Activated CD4-positive, alpha-beta T cell treated with anti-CD3 and anti-CD28 coated beads for 36 hours (primary cell): ENCODE measurements at regions not wholly inside any gene's neighbourhood (a gene's known extent, or its start where the extent isn't known, plus 50 kb on each side); places are given as distances from the start of the nearest gene placed in this dataset.

Source experiments
- ATAC-seq: fragments of 200-7000 bp; cut with Tn5 transposase; one replicate; pipeline ENCODE4 v1.10.0; 2021; ENCODE audit warnings: mild to moderate bottlenecking, moderate library complexity
- CTCF ChIA-PET: fragments of 350-600 bp; sonication (Branson Sonifier 250); formaldehyde crosslinking; loops from one replicate; lab custom pipeline; 2021; ENCODE audit warnings: antibody characterized with exemption; lab: Charles Lee
- POLR2A ChIA-PET: fragments of 350-600 bp; sonication (Branson Sonifier 250); formaldehyde crosslinking; loops from one replicate; lab custom pipeline; 2021; ENCODE audit warnings: antibody characterized with exemption, inconsistent platforms; lab: Charles Lee
- DNase-seq: peaks from one replicate; pipeline ENCODE4 v3.0.0-alpha.2; 2020
- H3K27ac Mint-ChIP-seq: one replicate; pipeline ENCODE4 v1.8.0; 2021; ENCODE audit warnings: mixed read lengths
- H3K27me3 Mint-ChIP-seq: one replicate; pipeline ENCODE4 v1.8.0; 2021; ENCODE audit warnings: mixed read lengths
- H3K36me3 Mint-ChIP-seq: one replicate; pipeline ENCODE4 v1.8.0; 2021; ENCODE audit warnings: low read depth, mixed read lengths
- H3K4me1 Mint-ChIP-seq: one replicate; pipeline ENCODE4 v1.8.0; 2021; ENCODE audit warnings: mixed read lengths
- H3K4me3 Mint-ChIP-seq: one replicate; pipeline ENCODE4 v1.8.0; 2021; ENCODE audit warnings: mild to moderate bottlenecking, moderate library complexity, mixed read lengths
- H3K9me3 Mint-ChIP-seq: one replicate; pipeline ENCODE4 v1.8.0; 2021; ENCODE audit warnings: low read depth, mixed read lengths
- intact Hi-C, 2 experiments: fragments of 100-400 bp; cut with DNase I in 1 of 2; cut with micrococcal nuclease in 1 of 2; formaldehyde crosslinking; loops; one replicate each; pipeline versions ENCODE4 v1.14.2 to v1.15.1; 2022 to 2024; cut with DNase I, micrococcal nuclease

DNA sequence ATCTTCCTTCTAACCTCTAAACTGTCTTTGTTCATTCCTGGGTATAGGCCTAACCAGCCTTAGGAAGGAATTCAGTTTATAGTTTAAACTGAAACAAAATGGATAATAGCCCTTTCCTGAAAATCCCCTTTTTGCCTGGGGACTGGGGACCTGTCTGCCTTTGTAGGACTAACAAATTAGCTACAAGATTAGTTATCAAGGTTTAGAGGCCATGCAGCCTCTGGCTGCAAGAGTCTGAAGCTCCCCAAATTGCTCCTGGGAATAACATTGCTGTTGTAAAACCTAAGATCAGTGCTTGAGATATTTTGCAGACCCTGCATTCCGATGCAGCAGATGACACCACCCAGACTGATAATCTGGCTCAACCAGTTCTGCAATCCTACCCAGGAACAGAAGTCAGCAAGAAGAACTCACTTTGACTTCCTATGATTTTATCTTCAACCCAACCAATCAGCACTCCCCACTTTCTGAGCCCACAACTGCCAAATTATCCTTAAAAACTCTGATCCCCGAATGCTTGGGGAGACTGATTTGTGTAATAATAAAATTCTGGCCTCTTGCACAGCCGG is 96.6 kb upstream of the ETV3 start:
- Mint-ChIP-seq H3K4me1 (no peaks in the 10 kb centered on the region), H3K27me3 (peaks cover 12% of the 10 kb centered on the region), H3K27ac (no peak overlapping the region), H3K36me3 (no peaks in the 10 kb centered on the region), H3K4me3 (no peak overlapping the region), H3K9me3 (no peaks in the 10 kb centered on the region)
- POLR2A ChIA-PET, result no interaction called here
- DNase-seq (no peak), ATAC-seq (no peak)
- CTCF ChIA-PET, result no interaction called here
- intact Hi-C loops, result no loop called here

DNA sequence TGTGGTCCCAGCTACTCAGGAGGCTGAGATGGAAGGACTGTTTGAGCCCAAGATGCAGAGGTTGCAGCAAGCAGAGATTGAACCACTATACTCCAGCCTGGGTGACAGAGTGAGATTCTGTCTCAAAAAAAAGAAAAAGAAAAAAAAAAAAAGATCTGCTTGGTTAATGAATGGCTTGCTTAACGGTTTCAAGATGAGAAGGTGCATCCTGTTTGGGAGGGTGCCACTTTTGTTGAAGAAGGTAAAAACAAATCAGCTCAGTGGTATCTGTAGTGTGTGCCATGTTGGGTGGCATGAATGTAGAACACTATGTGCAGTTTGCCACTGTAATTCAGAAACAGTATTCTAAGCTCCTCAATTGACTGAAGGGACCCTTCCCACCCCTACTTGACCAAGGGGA is 94.9 kb upstream of the ETV3 start:
- ATAC-seq, result peak; percentile 19
- peaks cover 14% of the 10 kb centered on the region for H3K27me3 Mint-ChIP-seq
- H3K4me1 Mint-ChIP-seq, result no peaks in the 10 kb centered on the region
- no peak overlapping the region for H3K27ac Mint-ChIP-seq
- no peak for DNase-seq
- ChIA-PET POLR2A (no interaction called here), CTCF (interaction anchor here (0.6 kb wide), 1 partner anchor 91 kb away, joined by 3 read pairs; no protein-coding TSS in a partner anchor)
- intact Hi-C loops, result no loop called here
- no peaks in the 10 kb centered on the region for H3K36me3 Mint-ChIP-seq
- H3K9me3 Mint-ChIP-seq, result no peaks in the 10 kb centered on the region
- H3K4me3 Mint-ChIP-seq, result no peak overlapping the region

DNA sequence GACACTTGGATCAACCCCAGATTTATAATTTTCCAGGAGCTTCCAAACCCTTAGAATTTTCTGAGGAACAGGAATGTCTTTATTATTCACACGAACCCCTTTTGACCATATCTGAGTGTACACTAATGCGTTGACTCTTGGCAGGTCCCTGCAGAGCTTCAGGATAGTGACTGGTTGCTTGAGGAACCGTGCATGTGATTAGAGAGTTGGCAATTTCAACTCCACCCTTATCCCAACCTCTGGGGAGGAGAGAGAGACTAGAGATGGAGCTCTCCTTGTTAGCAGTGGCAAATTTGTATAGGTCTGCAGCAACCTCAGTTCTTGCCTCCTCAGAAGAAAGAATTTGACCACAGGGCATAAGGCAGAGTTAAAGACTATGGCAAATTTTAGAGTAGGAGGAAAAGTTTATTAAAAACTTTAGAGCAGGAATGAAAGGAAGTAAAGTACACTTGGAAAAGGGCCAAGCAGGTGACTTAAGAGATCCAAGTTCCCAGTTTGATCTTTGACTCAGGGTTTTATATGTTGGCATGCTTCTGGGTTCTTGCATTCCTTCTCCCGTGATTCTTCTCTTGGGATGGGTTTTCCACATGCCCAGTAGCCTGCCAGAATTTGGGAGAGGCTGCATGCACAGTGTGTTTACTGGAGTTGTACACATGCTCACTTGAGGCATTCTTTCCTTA is 93.8 kb upstream of the ETV3 start:
- H3K9me3 Mint-ChIP-seq, result no peaks in the 10 kb centered on the region
- no peak overlapping the region for H3K4me3 Mint-ChIP-seq
- DNase-seq, result no peak
- CTCF ChIA-PET, result interaction anchor here (0.8 kb wide), 1 partner anchor 76 kb away, joined by 3 read pairs; no protein-coding TSS in a partner anchor
- H3K27ac Mint-ChIP-seq, result no peak overlapping the region
- POLR2A ChIA-PET, result no interaction called here
- no peaks in the 10 kb centered on the region for H3K4me1 Mint-ChIP-seq
- peaks cover 17% of the 10 kb centered on the region for H3K27me3 Mint-ChIP-seq
- no peaks in the 10 kb centered on the region for H3K36me3 Mint-ChIP-seq
- intact Hi-C loops, result no loop called here
- ATAC-seq, result no peak

DNA sequence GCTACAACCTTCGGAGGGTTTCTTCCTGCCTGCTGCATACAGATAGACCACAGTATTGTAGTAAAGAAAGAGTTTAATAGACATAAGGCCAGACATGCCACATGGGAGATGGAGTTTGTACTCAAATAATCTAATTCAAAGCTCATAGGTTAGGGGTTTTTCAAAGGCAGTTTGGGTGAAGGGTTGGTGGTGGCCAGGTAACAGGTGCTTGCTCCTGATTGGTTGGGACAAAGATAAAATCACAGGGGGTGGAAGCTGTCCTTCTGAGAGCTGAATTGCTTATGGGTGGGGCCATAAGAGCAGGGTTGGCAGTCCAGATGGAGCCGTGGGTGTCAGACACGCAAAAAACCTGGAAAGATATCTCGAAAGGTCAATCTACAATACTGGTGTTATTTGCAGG is 92.3 kb upstream of the ETV3 start:
- intact Hi-C loops, result no loop called here
- Mint-ChIP-seq H3K27me3 (peaks cover 23% of the 10 kb centered on the region), H3K9me3 (no peaks in the 10 kb centered on the region), H3K4me3 (no peak overlapping the region), H3K4me1 (no peaks in the 10 kb centered on the region), H3K27ac (no peak overlapping the region), H3K36me3 (no peaks in the 10 kb centered on the region)
- ATAC-seq (no peak), DNase-seq (no peak)
- ChIA-PET CTCF (no interaction called here), POLR2A (no interaction called here)

DNA sequence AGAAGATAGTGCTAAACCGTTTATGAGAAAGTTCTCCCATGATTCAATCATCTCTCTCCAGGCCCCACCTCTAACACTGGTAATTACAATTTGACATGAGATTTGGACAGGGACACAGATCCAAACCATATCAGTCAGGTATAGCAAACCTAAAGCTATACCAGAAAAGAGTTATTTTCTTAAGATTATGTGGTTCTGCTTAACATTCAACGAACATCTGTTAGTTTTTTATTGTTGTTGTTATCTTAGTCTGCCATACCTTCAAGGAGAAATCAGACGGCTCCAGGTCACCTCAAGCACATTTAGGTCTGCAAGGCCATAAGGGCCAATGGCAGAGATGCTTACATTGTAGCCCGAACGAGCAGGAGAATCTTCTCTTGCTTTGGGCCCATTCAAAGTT is 89.5 kb upstream of the ETV3 start:
- Mint-ChIP-seq H3K4me1 (no peaks in the 10 kb centered on the region), H3K4me3 (no peak overlapping the region), H3K9me3 (no peaks in the 10 kb centered on the region), H3K27ac (no peak overlapping the region), H3K36me3 (no peaks in the 10 kb centered on the region), H3K27me3 (peaks cover 36% of the 10 kb centered on the region)
- CTCF ChIA-PET, result no interaction called here
- no peak for ATAC-seq
- POLR2A ChIA-PET, result no interaction called here
- no peak for DNase-seq
- intact Hi-C loops, result no loop called here

DNA sequence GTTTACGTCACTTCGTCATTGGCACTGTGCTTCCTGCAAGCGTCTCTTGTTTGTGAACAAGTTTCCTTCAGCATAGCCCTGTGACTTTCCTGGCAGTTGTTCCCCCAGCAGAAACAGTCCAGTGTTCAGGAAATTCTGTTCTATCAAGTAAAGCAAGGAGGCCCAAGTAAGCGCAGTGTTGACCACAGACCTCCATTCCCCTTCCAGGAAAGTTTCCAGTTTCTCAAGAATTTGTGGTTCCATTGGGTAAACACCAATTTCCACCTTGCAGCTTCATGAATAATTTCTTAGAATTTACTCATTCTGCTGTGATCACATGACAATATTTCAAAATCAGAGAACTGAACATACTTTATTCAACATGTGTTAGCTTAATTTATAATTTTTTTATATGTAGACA is 88.5 kb upstream of the ETV3 start:
- ChIA-PET POLR2A (no interaction called here), CTCF (no interaction called here)

DNA sequence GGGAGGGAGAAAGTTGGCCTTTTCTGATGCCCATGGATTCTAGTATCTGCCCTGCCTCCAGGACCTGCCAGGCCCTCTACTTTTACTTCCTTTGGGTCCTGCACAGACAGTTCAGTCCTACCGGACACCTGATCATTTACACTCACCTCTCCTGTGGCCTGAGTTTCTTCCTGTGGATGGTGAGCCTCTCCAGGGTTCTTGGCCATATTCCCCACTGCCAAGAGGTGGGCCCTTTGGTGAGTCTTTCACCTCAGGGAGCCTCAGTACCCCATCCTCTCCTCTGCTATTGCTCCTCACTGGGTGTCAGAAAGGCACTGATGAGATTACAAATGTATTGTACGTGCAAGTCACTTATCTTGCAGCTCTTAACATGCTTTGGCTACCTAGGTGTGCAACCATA is 81.4 kb upstream of the ETV3 start:
- no peaks in the 10 kb centered on the region for H3K4me1 Mint-ChIP-seq

More for the DNA sequence above, 88.5 kb upstream of the ETV3 start:
- DNase-seq, result no peak
- ATAC-seq, result no peak
- Mint-ChIP-seq H3K4me1 (no peaks in the 10 kb centered on the region), H3K9me3 (no peaks in the 10 kb centered on the region), H3K36me3 (no peaks in the 10 kb centered on the region), H3K27me3 (peaks cover 39% of the 10 kb centered on the region), H3K4me3 (no peak overlapping the region), H3K27ac (no peak overlapping the region)
- intact Hi-C loops, result no loop called here

DNA sequence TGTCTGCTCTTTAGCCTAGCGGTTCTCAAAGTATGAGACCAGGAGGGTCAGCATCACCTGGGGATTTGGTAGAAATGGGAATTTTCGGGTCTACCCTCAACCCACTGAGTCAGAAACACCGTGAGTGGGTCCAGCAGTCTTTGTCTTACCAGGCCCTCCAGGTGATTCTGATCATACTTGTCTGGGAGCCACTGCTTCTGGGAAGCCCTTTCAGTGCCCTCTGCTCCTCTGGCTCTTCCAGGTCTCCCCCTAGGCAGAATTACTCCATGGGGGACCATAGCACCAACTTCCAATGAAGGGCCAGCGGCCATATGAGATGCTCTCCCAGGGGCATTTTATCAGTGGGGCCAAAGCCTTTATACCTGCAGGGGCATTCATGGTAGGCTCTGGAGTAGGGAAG is 81.0 kb upstream of the ETV3 start:
- Mint-ChIP-seq H3K27ac (no peak overlapping the region), H3K27me3 (peaks cover 31% of the 10 kb centered on the region), H3K4me3 (no peak overlapping the region), H3K36me3 (no peaks in the 10 kb centered on the region), H3K9me3 (peaks cover 9% of the 10 kb centered on the region), H3K4me1 (no peaks in the 10 kb centered on the region)
- ATAC-seq (no peak), DNase-seq (no peak)
- ChIA-PET CTCF (interaction anchor here (0.6 kb wide), 1 partner anchor 24 kb away, joined by 3 read pairs; no protein-coding TSS in a partner anchor), POLR2A (no interaction called here)
- intact Hi-C loops, result no loop called here

More for the DNA sequence above, 81.4 kb upstream of the ETV3 start:
- peaks cover 31% of the 10 kb centered on the region for H3K27me3 Mint-ChIP-seq
- H3K36me3 Mint-ChIP-seq, result no peaks in the 10 kb centered on the region
- no peak overlapping the region for H3K4me3 Mint-ChIP-seq
- DNase-seq, result no peak
- no peak for ATAC-seq
- H3K9me3 Mint-ChIP-seq, result peaks cover 6% of the 10 kb centered on the region
- ChIA-PET POLR2A (no interaction called here), CTCF (interaction anchor here (0.6 kb wide), 1 partner anchor 24 kb away, joined by 3 read pairs; no protein-coding TSS in a partner anchor)
- intact Hi-C loops, result no loop called here
- no peak overlapping the region for H3K27ac Mint-ChIP-seq

DNA sequence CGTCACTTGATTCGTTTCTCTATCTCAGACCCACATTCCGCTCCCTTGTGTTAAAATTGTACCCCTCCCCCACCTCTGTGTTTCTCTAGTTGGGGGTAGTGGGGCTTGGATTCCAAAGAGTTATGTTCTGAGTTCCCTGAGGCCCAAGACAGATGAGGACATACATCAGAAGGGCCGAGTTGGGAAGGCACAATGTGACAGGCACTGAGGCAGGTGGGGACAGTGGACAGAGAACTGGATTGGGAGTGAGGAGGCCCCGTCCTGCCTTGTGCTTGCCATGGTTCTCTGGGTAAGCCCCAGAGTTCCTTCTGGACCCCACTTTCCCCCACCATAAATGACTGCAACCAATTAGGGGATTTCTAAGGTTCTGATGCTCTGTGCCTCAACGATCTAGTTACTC is 80.5 kb upstream of the ETV3 start:
- ATAC-seq, result no peak
- peaks cover 29% of the 10 kb centered on the region for H3K27me3 Mint-ChIP-seq
- H3K9me3 Mint-ChIP-seq, result peaks cover 9% of the 10 kb centered on the region
- intact Hi-C loops, result no loop called here
- no peak overlapping the region for H3K27ac Mint-ChIP-seq
- no peaks in the 10 kb centered on the region for H3K4me1 Mint-ChIP-seq
- DNase-seq, result no peak
- ChIA-PET POLR2A (no interaction called here), CTCF (no interaction called here)
- no peak overlapping the region for H3K4me3 Mint-ChIP-seq
- H3K36me3 Mint-ChIP-seq, result no peaks in the 10 kb centered on the region

DNA sequence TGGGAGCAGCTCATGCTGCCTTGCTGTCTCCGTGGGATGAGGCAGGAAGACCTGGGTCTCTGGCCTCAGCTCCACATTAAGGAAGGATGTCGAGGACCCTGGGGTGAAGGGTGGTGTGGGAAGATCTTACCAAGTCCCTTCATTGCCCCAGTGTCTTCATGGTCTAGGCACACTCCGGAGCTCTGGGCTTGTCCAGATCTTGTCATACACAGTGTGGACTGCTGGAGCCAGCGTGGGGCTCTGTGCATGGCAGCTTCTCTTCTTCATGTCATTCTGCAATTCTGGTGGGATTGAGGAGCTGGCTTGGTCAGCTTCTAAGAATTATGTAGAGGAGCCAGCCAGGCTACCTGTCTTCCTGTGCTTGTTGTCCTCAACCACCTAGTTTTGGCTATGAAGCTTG is 79.3 kb upstream of the ETV3 start:
- Mint-ChIP-seq H3K9me3 (peaks cover 18% of the 10 kb centered on the region), H3K36me3 (no peaks in the 10 kb centered on the region), H3K4me1 (no peaks in the 10 kb centered on the region), H3K27me3 (peaks cover 31% of the 10 kb centered on the region), H3K27ac (no peak overlapping the region), H3K4me3 (no peak overlapping the region)
- intact Hi-C loops, result no loop called here
- ATAC-seq (no peak), DNase-seq (no peak)
- POLR2A ChIA-PET, result no interaction called here
- CTCF ChIA-PET, result interaction anchor here (0.7 to 1.9 kb wide), 2 partner anchors 8 to 258 kb away, joined by 3 to 5 read pairs; no protein-coding TSS in a partner anchor

DNA sequence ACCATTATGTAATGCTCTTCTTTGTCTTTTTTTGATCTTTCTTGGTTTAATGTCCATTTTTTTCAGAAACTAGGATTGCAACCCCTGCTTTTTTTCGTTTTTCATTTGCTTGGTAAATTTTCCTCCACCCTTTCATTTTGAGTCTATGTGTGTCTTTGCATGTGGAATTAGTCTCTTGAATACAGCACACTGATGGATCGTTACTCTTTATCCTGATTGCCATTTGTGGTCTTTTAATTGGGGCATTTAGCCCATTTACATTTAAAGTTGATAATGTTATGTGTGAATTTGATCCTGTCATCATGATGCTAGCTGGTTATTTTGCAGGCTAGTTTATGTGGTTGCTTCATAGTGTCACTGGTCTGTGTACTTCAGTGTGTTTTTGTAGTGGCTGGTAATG is 75.6 kb upstream of the ETV3 start:
- ChIA-PET CTCF (no interaction called here), POLR2A (no interaction called here)
- ATAC-seq (no peak), DNase-seq (no peak)
- Mint-ChIP-seq H3K36me3 (no peaks in the 10 kb centered on the region), H3K4me3 (no peak overlapping the region), H3K27ac (no peak overlapping the region), H3K4me1 (no peaks in the 10 kb centered on the region), H3K9me3 (peaks cover 19% of the 10 kb centered on the region), H3K27me3 (peaks cover 34% of the 10 kb centered on the region)
- intact Hi-C loops, result no loop called here

DNA sequence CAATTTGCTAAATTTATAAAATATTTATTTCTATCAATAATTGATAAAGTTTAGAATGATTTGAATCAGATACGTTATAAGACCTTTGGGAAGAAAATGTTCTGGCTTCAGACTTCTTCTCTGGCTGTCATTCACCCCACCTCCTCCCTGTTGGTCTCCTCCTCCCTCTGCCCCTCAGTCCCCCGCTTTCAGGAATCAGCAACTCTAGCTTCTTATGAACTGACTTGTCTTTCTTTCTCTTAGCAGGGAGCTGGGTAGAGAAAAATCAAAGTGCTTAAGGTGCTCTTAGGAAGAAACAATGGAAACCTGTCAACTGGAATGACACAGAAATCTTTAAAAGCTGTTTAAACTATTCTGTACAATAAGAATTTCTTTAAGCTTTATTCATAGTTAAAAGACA is 71.3 kb upstream of the ETV3 start:
- Mint-ChIP-seq H3K4me3 (no peak overlapping the region), H3K27me3 (peaks cover 26% of the 10 kb centered on the region), H3K27ac (no peak overlapping the region), H3K36me3 (no peaks in the 10 kb centered on the region), H3K9me3 (peaks cover 12% of the 10 kb centered on the region), H3K4me1 (no peaks in the 10 kb centered on the region)
- no peak for DNase-seq
- intact Hi-C loops, result no loop called here
- ChIA-PET POLR2A (no interaction called here), CTCF (interaction anchor here (0.6 to 1.0 kb wide), 2 partner anchors 12 to 30 kb away, joined by 3 to 5 read pairs; no protein-coding TSS in a partner anchor)
- ATAC-seq, result no peak
